KMS-11 (cell line): ENCODE measurements at regions not wholly inside any gene's neighbourhood (a gene's known extent, or its start where the extent isn't known, plus 50 kb on each side); places are given as distances from the start of the nearest gene placed in this dataset.

Experiments
- H2AFZ ChIP-seq: fragments of 200-600 bp; sonication (generic); 2 replicates; pipeline ENCODE4 v1.6.1; 2016; ENCODE audit warnings: antibody characterized with exemption, mixed run types, low read depth
- H3K27ac ChIP-seq: fragments of 200-600 bp; sonication (generic); 2 replicates; pipeline ENCODE4 v1.6.1; 2016; ENCODE audit warnings: mild to moderate bottlenecking, mixed run types
- H3K27me3 ChIP-seq: fragments of 200-600 bp; sonication (generic); 2 replicates; pipeline ENCODE4 v1.6.1; 2017; ENCODE audit warnings: mild to moderate bottlenecking, low read depth, mixed run types, moderate library complexity; ENCODE audit not compliant: insufficient read depth
- H3K36me3 ChIP-seq: fragments of 200-600 bp; sonication (generic); 2 replicates; pipeline ENCODE4 v1.6.1; 2017; ENCODE audit warnings: mild to moderate bottlenecking, mixed run types; ENCODE audit not compliant: insufficient read depth
- H3K4me1 ChIP-seq: fragments of 200-600 bp; sonication (generic); 2 replicates; pipeline ENCODE4 v1.6.1; 2016; ENCODE audit warnings: mild to moderate bottlenecking, low read depth, mixed run types; ENCODE audit not compliant: poor library complexity, severe bottlenecking
- H3K4me2 ChIP-seq: fragments of 200-600 bp; sonication (generic); 2 replicates; pipeline ENCODE4 v1.7.0; 2016; ENCODE audit warnings: mild to moderate bottlenecking, mixed run types
- H3K4me3 ChIP-seq: fragments of 200-600 bp; sonication (generic); IDR thresholded peaks from 2 replicates; pipeline ENCODE4 v1.6.1; 2017; ENCODE audit warnings: low read depth, low read length, mixed read lengths; ENCODE audit not compliant: insufficient read depth
- H3K79me2 ChIP-seq: fragments of 200-600 bp; sonication (generic); 2 replicates; pipeline ENCODE4 v1.6.1; 2016; ENCODE audit warnings: low read depth, mixed run types; ENCODE audit not compliant: insufficient read depth
- H3K9ac ChIP-seq: fragments of 200-600 bp; sonication (generic); 2 replicates; pipeline ENCODE4 v1.6.1; 2016; ENCODE audit warnings: mild to moderate bottlenecking, mixed run types
- H4K20me1 ChIP-seq: fragments of 200-600 bp; sonication (generic); 2 replicates; pipeline ENCODE4 v1.6.1; 2016; ENCODE audit warnings: mild to moderate bottlenecking, mixed run types; ENCODE audit not compliant: insufficient read depth
- CTCF ChIP-seq: fragments of 200-600 bp; sonication (generic); conservative IDR thresholded peaks from 2 replicates; pipeline ENCODE4 v1.6.1; 2017; ENCODE audit warnings: low read depth, mild to moderate bottlenecking, antibody characterized with exemption, low read length, moderate library complexity, mixed read lengths

GRCh38 chr5:12910641-12911040 lies 1006.4 kb upstream of the CTNND2 start:
- Histone ChIP-seq H3K79me2 (no peaks in the 10 kb centered on the region), H4K20me1 (no peaks in the 10 kb centered on the region), H3K4me1 (no peaks in the 10 kb centered on the region), H2AFZ (no peak overlapping the region), H3K9ac (no peak overlapping the region), H3K4me3 (no peak overlapping the region), H3K27ac (no peak overlapping the region), H3K4me2 (no peak overlapping the region), H3K36me3 (no peaks in the 10 kb centered on the region; the same call in 1 of the 2 replicates), H3K27me3 (no peaks in the 10 kb centered on the region)
- TF ChIP-seq CTCF, result no peak

DNA sequence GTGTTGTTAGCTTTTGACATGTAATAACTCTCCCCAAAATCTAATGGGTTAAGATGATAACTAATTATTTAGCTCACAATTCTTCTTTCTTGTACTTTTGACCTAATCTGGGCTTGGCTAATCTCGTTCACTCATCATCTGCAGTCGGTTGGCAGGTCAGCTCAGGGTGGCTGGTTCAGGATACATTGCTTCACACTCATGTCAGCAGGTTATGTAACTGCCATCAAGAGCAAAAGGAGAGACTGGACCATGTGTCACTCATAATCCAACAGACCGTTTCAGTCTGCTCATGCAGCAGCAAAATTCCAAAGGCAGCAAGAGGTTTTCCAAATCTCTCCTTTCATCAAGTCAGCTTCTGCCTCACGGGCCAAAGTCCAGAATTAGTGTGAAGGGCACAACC lies 998.4 kb upstream of the CTNND2 start:
- no peaks in the 10 kb centered on the region for H3K4me1 ChIP-seq
- H3K27me3 ChIP-seq, result no peaks in the 10 kb centered on the region
- H3K9ac ChIP-seq, result no peak overlapping the region
- H4K20me1 ChIP-seq, result no peaks in the 10 kb centered on the region
- no peak overlapping the region for H3K4me3 ChIP-seq
- H3K79me2 ChIP-seq, result no peaks in the 10 kb centered on the region
- no peak for TF ChIP-seq CTCF
- H2AFZ ChIP-seq, result no peak overlapping the region
- no peak overlapping the region for H3K4me2 ChIP-seq
- H3K27ac ChIP-seq, result no peak overlapping the region
- H3K36me3 ChIP-seq, result no peaks in the 10 kb centered on the region

- Histone ChIP-seq H3K27ac (no peak overlapping the region), H3K4me3 (no peak overlapping the region), H3K9ac (no peak overlapping the region), H3K27me3 (no peaks in the 10 kb centered on the region), H3K4me2 (no peak overlapping the region), H3K4me1 (no peaks in the 10 kb centered on the region), H3K36me3 (no peaks in the 10 kb centered on the region), H2AFZ (no peak overlapping the region), H4K20me1 (no peaks in the 10 kb centered on the region), H3K79me2 (no peaks in the 10 kb centered on the region)
- TF ChIP-seq CTCF, result no peak
Measured at GRCh38 chr5:12901696-12902095, 997.5 kb upstream of the CTNND2 start.

DNA sequence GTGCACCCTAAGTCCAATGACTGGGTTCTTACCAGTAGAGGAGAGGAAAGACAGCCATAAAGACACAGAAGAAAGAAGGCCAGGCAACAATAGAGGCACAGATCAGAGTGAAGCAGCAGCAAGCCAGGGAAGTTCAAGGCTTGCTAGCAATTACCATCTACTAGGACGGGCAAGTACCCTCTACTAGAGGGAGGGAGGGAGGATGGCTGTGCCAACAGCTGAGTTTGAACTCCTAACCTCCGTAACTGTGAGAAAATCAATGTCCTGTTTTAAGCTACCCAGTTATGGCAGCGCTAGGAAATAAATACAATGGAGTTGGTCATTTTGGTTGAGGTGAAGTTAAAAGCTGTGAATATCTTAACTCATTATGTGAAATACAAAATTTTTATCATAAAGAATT lies 991.8 kb upstream of the CTNND2 start:
- Histone ChIP-seq H3K4me3 (no peak overlapping the region), H3K27me3 (no peaks in the 10 kb centered on the region), H3K4me2 (no peak overlapping the region), H3K4me1 (no peaks in the 10 kb centered on the region), H2AFZ (no peak overlapping the region), H3K9ac (no peak overlapping the region), H3K79me2 (no peaks in the 10 kb centered on the region), H4K20me1 (no peaks in the 10 kb centered on the region), H3K36me3 (no peaks in the 10 kb centered on the region), H3K27ac (no peak overlapping the region)
- TF ChIP-seq CTCF, result no peak

- no peaks in the 10 kb centered on the region for H3K79me2 ChIP-seq
- H3K9ac ChIP-seq, result no peak overlapping the region
- no peak overlapping the region for H2AFZ ChIP-seq
- H3K27me3 ChIP-seq, result no peaks in the 10 kb centered on the region
- H3K4me3 ChIP-seq, result no peak overlapping the region
- no peaks in the 10 kb centered on the region for H3K4me1 ChIP-seq
- H4K20me1 ChIP-seq, result no peaks in the 10 kb centered on the region
- TF ChIP-seq CTCF, result no peak
- H3K36me3 ChIP-seq, result no peaks in the 10 kb centered on the region
- no peak overlapping the region for H3K4me2 ChIP-seq
- no peak overlapping the region for H3K27ac ChIP-seq
Measured at GRCh38 chr5:12885018-12885417, 980.8 kb upstream of the CTNND2 start.
